Activated CD4-positive, alpha-beta T cell treated with anti-CD3 and anti-CD28 coated beads for 1 hour (primary cell): ENCODE measurements at regions not wholly inside any gene's neighbourhood (a gene's known extent, or its start where the extent isn't known, plus 50 kb on each side); places are given as distances from the start of the nearest gene placed in this dataset.

Experiments
- DNase-seq: peaks from one replicate; pipeline ENCODE4 v3.0.0-alpha.2; 2020

DNA sequence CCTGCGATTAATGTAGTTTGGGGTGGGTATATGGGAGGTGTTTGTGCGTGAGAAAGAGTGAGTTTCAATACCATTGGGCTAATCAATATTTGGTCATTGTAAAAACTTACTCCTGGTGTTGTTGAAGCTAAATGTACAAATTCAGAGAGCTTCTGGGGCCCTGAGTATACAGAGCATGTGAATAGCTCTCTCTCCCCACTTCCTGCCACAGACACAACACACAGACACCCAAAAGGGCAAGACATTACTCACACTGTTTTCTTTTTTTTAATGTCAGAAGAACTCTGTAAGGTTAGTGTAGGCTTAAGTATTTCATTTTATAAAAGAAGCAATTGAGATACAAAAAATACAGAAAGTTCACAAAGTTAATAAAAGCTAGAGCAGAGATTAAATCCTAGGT lies 151.3 kb upstream of the KCNIP4 start:
- DNase-seq, result no peak

DNA sequence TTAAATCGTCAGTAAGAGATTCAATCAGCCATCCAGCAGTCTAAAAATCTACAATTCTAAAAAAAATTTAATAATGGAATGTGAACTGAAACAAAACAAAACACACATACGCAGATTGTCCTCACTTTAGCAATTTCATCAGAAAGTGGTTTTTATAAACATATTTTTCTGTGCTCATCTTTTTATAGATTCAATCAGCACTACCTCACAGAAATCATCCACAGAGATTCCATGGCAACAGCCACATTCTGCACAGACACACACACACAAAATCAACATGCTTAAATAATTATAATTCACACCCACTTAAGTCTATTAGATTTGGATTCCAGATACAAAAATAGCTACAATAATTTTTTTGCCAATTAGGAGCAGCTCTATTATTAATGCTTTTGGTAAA lies 149.0 kb upstream of the KCNIP4 start:
- no peak for DNase-seq

DNA sequence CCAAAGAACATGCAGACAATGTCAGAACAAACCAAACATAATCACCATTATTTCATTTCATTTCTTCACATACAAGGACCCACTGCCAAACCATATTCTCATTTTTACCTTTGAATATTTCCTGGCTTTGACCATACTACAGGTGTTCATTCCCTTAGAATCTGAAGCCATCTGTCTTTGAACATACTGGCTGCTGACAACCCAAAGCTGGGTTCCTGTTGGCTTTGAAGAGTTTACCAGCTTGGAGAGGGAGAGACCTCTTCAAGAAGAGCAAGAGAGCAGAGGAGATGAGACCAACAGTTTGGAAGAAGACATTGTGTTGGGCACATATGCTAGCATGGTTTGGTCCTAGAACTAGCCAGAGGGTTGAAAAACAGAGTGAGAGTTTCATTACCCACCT lies 145.6 kb upstream of the KCNIP4 start:
- DNase-seq, result no peak

DNA sequence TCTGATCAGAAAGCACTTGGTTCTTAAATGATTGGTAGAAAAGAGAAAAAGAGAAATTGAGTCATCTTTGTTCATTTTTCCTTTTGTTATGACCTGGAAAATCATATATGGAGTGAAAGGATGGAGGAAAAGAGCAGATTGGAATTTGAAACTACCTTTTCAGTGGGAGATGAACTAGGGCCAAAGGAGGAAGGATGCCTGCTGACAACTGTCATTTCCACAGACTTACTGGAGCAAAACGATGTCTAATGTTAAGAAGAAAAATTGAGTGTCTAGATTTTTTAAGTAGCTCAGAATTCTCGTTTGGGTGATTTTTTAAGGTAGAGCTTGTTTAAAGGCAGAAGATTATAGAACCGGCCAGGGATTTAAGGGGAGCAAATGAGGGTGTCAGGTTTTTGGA lies 144.6 kb upstream of the KCNIP4 start:
- no peak for DNase-seq

DNA sequence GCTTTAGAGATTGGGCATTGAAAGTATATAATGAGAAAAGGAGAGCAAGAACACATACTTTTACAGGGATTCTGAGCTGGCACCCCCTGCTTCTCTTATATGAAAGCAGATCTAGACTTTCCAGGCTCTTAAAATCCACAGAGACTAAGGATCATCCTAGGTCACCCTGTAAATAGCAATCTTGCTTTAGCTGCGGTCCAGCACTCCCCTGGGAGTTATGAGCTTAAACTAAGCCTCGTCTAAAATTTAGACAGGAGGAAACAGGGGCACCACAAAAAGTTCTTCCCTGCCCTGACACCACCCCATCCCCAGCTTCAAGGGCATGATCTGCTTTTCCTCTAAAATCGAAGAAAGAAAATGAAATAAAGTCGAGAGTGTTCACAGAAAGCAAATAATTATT lies 143.3 kb upstream of the KCNIP4 start:
- no peak for DNase-seq

DNA sequence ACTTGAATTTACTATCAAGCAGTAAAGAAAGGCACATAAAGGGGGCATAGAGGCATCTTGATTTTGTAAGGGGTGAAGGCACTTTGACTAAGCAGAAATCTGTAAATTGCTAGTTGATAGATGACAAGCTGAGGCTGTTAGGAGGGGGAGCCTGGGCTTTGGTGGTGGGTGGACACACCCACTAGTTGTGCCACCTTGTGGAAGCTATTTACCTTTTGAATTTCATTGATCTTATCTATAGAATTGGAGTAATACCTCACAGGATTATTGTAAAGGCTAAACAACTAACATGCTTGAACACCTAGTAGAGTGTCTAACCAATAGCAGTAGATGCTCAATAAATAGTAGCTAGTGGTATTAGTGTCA lies 142.8 kb upstream of the KCNIP4 start:
- DNase-seq, result no peak

DNA sequence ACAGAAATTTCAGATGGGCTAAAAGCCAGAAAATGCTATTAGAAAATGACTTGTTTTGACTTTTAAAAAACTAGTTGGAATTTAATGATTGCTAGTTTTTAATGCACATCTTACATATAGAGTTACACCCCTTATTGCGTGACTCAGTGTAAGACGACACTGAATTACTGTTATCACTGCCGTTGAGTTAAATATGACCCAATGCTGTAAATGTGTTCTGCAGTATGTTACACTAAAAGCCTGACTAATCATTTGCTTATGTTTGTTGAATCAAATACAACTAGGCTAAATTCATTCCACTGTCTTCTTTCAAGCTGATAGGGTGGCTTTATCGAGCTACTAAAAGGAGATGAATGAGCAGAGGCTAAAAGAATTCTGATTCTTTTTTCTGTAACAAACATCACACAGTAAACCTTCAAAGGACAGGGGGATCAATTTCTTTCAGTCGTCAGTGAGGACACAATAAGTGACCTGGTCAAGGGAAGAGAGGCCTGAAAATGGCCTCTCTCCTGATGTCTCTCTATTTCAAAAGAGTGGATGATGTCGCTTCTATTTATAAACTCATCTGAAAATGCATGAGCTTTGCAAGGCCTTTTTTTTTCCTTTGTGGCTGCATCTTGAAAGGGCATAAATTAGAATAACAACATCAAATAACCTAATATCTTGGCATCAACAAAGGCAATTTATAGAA lies 142.2 kb upstream of the KCNIP4 start:
- DNase-seq, result no peak

DNA sequence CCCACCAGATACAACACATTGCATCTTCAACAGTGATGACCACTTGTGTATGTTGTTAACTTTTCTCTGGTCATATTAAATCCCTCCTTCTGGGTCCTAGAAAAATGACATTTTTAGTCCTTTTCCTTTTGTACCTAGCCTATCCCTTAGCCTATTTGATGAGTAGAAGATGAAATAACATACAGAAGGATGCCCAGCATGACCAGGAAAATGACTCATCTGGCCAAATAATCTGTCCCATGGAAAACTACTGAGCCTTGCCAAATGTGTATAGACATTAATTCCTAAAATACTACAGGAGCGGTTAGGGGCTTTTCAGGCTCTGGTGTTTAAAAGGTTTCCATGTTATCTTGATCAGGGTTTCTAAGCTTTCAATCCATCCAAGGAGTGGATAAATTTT lies 129.0 kb upstream of the KCNIP4 start:
- DNase-seq, result no peak

DNA sequence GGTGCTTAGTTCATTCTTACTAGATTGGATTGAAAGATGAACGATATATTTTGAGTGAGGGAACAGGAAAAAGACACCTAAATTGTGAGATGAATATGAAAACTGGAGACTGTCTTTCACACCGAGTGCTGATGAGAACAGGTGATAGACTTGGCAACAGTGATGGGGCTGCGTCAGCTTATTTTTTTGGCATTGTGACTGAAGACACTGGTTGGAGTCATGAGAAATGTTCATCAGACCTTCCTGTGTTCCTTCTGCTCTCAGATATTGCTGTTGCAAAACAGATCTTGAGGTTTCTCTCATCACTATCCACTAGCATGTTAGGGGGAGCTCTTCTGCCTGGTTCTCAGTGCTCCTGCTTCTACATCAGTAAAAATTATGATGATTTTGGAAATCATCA lies 124.2 kb upstream of the KCNIP4 start:
- no peak for DNase-seq

DNA sequence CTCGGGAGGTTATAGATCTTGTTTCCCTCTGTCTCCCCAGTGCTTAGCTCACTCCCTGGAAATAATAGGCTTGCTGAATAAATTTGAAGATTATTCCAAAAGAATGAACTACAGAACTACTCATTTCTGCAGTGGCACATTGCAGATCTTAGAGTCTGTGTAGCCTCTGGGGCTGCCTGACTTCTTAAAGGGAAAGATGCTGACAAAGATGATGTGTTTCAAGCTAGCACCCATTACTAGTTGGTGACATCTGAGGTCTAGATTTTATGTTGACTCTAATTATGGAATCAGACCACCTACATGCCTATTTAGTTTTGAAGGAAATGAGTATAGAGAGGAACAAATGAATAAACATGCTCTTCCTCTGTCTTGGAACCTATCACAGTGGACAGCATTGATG lies 123.7 kb upstream of the KCNIP4 start:
- no peak for DNase-seq

DNA sequence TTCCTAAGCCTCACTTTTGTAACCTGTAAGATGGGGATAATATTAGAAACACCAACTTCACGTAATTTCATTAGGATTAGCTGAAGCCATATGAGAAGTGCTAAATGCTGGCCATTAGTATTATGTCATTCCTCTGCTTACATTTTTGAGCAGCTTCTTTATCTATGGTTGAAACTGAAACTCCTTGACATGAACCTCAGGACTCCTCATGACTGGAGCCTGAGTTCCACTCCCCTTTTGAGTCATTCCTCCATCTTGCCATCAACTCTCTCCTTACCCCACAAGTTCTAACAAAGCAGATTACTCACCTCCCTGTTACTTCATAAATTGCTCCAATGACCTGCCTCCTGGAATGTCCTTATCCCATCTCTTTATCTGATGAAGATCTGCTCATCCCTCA lies 123.2 kb upstream of the KCNIP4 start:
- DNase-seq, result no peak

DNA sequence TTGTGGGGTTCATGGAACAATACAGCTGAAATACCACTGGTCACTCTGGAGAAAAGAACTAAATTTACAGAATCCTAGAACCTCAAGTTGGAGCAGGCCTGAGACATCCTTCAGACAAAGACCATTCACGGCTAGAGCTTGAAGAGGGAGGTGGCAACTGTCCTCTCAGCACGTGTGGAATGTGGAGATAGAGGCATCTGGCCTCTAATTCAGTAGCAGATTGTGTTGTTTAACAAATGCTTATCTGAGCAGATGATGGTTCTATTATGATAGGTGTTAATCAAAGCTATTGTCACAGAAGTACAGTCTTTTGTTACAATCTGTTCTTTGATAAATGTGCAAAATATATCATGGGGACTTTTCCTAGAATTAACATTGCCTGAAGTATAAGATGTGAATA lies 121.7 kb upstream of the KCNIP4 start:
- DNase-seq, result no peak

DNA sequence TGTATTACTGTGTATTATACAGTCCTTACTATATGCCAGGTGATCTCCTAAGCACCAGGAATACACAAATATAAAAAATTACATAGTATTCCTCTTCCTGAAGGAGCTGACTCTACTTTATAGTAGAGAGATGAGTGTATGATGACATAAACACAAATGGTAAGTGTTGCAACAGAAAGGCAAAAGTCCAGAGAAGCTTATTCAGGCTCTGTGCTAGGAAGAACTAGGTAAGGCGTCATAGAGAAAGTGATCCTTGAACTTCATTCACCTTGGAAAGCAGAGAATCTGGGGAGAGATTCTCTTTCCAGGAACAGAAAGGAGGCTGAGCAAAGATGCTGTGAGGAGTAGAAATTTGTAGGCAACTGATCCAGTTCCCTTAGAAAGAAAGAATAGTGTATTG lies 115.0 kb upstream of the KCNIP4 start:
- DNase-seq, result no peak

DNA sequence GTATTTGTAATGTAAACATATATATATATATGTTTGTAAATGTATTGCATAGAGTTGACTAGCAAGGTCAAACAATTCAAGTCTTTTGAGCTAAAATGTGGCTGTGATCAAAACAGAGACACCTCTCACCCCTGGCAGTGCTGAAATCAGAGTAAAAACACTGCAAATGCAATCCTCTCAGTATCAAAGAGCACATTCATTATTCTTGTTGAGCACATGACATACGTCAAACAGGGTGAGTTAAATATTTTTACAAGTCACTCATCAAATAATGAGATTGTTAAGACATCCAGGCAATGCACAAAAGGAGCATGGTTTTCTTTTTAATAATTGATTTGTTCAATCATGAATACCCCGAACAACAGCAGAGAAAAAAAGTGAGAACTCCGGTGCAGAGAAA lies 114.1 kb upstream of the KCNIP4 start:
- DNase-seq, result no peak

DNA sequence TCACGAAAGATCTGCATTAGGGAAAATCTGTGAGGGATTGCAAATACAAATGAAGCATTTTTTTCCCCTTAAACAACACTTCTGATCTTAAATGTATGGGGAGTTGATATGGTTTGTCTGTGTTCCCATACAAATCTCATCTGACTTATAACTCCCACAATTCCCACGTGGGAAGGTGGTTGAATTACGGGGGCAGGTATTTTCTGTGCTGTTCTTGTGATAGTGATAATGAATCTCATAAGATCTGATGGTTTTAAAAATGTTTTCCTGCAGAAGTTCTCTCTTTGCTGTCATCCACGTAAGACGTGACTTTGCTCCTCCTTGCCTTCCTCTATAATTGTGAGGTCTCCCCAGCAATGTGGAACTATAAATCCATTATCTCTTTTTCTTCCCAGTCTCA lies 107.4 kb upstream of the KCNIP4 start:
- DNase-seq, result no peak

DNA sequence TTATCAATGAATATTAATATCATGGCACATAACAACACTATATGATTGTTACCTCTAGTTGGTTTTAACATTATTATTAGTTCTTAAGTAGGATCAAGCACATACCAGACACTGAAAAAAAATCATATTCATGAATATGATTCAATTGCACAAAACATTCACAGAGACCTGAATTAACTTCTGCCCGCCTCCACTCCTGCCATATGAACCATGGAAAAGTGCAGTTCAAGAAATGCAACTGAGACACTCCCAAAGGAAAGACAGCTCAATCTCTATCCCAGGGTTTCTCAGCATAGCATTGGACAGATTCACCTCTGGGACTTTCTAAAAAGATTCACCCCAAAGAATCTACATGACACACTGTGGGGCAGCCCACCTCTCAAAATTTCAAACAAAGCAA lies 103.5 kb upstream of the KCNIP4 start:
- no peak for DNase-seq

DNA sequence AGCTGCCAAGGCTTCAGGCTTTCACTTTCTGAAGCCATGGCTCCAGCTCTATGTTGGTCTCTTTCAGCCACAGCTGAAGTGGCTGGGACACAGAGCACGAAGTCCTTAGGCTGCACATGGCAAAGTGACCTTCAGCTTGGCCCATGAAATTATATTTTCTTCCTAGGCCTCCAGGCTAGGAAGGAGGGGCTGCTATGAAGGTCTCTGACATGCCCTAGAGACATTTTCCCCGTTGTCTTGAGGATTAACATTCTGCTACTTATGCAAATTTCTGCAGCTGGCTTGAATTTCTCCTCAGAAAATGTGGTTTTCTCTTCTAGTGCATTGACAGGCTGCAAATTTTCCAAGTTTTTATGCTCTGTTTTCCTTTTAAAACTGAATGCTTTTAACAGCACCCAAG lies 99.8 kb upstream of the KCNIP4 start:
- DNase-seq, result no peak

DNA sequence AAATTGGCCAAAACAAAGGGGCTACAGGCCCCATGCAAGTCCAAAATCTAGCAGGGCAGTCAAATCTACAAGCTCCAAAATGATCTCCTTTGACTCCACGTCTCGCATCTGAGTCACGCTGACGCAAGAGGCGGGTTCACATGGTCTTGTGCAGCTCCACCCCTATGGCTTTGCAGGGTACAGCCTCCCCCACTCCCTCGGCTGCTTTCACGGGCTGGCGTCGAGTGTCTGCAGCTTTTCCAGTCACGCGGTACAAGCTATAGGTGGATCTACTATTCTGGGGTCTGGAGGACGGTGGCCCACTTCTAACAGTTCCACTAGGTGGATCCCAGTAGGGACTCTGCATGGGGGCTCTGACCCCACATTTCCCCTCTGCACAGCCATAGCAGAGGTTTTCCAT lies 99.2 kb upstream of the KCNIP4 start:
- no peak for DNase-seq

DNA sequence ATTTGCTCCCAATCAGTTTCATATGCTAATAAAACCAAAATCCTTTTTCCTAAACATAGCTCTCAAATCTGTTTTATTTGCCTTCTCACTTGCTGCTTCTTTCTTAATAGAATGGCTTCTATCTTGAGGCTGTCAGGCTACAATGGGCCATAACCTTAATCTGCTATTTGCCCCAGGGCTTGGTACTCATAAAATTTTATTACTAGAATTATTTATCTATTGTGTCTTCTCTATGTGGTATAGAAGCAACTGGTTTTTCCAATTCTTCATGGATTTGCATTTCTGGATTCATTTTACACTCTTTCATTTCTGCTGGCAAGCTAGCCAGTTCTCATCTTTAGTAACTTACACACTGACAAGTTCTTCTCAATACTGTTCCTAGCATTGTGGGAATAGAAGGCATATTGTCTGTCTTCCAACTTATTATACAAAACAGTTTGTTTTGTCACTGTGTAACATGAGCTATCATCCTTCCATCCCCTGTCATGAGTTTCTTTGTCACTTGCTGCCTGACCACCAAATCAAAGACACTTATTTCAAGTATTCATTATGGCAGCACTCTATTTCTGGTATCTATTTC lies 96.6 kb upstream of the KCNIP4 start:
- no peak for DNase-seq

DNA sequence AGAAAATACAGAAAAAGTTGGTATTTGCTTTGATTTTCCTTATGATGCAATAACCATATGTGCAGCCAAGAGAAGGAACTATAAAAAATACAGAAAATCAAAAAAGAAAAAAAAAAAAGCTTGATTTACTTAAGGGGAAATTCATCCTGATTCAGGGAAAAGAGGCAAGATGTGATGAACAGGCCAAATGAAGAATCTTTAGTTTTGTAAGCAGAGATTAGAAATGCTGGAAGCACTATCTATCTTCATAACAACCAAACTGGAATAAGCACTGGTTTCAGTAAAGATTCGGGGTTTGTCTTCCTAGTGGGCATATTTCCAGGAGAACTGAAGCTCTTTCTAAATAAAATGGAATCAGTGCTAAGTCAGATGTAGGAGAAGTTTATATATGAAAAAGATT lies 82.9 kb upstream of the KCNIP4 start:
- DNase-seq, result no peak

DNA sequence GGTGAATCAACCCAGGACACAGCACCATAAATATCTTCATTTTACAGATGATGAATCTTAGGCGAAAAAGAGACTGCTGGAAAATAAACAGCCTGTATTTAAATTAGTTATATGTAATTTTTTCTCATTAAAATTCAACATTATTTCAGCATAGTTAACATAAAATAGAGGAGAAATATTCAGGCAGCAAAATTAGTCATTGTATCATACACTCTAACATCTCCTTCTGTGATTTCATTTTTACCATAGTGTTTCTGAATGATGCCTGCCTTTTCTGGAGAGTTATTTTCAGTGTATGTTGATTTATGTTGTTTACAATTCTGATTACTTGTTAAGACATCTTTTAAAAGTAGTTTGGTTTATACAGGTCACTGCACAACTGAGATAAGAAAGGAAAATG lies 82.3 kb upstream of the KCNIP4 start:
- DNase-seq, result no peak

DNA sequence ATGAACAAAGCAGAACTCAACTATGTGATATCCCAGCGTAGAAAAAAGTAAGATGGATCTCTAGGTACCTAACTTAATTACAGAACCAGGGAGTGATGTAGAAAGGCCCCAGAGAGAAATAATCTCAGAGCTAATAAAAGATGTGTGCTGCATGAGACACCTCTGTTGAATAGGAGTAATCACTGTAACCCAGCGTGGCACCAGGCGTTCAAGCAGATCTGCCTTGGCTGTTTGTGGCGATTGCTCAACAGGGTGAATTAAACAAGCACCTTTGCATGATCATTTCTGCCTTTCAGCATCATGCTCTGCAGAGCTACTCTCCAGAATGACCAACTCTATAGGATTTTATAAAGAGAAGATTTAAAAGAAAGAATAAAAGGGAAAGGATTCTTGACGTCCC lies 81.7 kb upstream of the KCNIP4 start:
- no peak for DNase-seq

DNA sequence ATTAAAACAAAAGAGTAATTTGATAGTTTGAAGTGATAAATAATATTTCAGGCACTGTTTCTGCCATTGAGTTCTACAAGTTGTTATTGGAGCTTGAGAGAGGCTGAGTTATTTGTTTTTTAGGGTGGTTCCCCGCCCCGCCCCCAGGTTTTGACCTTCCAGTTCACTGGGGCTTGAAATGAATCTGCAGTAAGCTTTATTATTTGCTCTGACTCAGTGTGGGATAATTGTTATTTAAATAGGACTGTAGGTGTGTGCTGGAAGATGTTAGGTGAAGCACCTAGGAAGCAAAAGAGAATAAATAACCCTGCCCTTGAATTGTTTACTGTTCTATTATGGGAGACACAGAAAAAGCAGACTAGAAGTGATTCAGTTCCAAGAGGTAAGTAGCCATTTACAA lies 81.2 kb upstream of the KCNIP4 start:
- no peak for DNase-seq

DNA sequence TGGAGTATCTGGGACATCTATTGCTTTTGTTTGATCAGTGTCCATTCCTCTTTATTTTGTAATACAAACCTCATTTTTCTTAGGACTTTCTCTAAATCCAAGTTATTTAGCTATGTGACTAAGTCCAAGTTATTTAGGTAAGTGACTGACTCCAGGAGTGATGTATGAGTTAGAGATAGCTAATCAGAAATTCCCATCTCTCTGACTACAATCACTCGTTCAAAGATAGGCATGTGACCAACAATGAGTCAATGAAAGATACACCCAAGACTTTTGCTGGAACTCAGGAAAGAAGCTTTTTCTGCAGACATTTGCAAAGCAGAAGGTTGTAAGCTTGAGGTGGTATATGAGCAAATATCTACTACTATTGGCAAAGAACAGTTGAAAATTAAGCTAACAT lies 72.5 kb upstream of the KCNIP4 start:
- no peak for DNase-seq

DNA sequence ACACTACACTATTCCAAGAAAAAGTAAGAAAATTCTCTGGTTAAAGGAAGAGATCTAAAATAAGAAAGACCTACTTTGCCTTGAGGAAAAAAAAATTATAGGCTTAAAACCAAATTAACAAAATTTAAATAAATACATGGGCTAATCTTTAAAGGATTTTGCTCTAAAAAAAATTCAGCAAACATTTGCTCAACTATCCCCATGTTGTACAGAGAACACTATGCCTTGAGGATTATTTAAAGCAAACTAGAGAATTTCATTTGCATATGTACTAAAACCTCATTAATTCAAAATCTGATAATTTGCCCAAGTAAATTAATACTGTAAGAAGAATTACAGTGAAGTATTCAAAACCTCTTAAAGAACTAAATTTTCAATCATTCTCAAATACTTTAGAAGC lies 71.6 kb upstream of the KCNIP4 start:
- no peak for DNase-seq

DNA sequence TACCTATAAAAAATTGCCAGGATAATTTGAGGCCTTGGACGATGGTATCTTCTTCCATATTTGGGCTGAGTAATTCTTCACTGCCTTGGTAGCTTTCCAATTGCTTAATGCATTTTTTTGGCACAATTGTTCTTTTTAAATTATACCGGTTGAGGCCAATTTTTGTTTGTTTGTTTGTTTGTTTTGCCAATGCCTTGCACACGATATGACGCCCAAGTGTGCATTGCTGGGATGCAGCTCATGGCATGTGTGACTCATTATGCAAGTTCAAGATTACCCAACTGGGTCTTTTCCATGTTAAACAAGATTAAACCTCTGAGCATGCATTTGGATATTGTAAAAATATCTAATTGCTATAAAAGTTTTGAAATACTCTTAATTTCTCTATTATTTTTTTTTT lies 71.1 kb upstream of the KCNIP4 start:
- DNase-seq, result no peak
